SK-N-SH (cell line): ENCODE measurements at regions not wholly inside any gene's neighbourhood (a gene's known extent, or its start where the extent isn't known, plus 50 kb on each side); places are given as distances from the start of the nearest gene placed in this dataset.

Source experiments
- CTCF ChIA-PET: fragments of 300-600, 350-600 bp; formaldehyde crosslinking; extraction: SDS; loops from one replicate; lab custom pipeline; 2021; lab: Yijun Ruan, JAX
- POLR2A ChIA-PET: fragments of 350-600 bp; sonication (Branson Sonifier 250); formaldehyde crosslinking; extraction: SDS; loops from one replicate; lab custom pipeline; 2020; ENCODE audit warnings: antibody characterized with exemption, inconsistent platforms; lab: Yijun Ruan, JAX
- DNase-seq: peaks from one replicate; pipeline ENCODE4 v3.0.0; 2012
- H2AFZ ChIP-seq: fragments of 200-600 bp; sonication (generic); 2 replicates; pipeline ENCODE4 v1.8.1; 2016; ENCODE audit warnings: antibody characterized with exemption, mild to moderate bottlenecking, low read depth
- H3F3A ChIP-seq: fragments of 200-600 bp; sonication (generic); replicated peaks from 2 replicates; pipeline ENCODE3; 2016; ENCODE audit warnings: antibody characterized with exemption, mild to moderate bottlenecking; ENCODE audit not compliant: insufficient read depth
- H3K27ac ChIP-seq, 2 experiments: fragments of 200-500 bp in 1 of 2; fragments of 200-600 bp in 1 of 2; sonication (Bioruptor generic) in 1 of 2; sonication (generic), shearing (Covaris generic) in 1 of 2; 2 replicates each; pipeline versions ENCODE4 v1.5.1 to v1.6.1; 2014 to 2016; ENCODE audit warnings: low read depth in 2 of 2, inconsistent platforms in 1 of 2, low read length in 1 of 2, mild to moderate bottlenecking in 1 of 2, mixed read lengths in 1 of 2
- H3K27me3 ChIP-seq: fragments of 200-600 bp; sonication (generic), shearing (Covaris generic); 2 replicates; pipeline ENCODE4 v1.6.1; 2016; ENCODE audit warnings: mixed run types; ENCODE audit not compliant: insufficient read depth
- H3K36me3 ChIP-seq, 2 experiments: fragments of 200-500 bp in 1 of 2; fragments of 200-600 bp in 1 of 2; sonication (Bioruptor generic) in 1 of 2; sonication (generic) in 1 of 2; replicated peaks in 1 of 2; 2 replicates each; pipeline versions ENCODE3 to v1.5.1; 2014 to 2016; ENCODE audit warnings: low read length in 1 of 2, mild to moderate bottlenecking in 1 of 2; ENCODE audit not compliant: insufficient read depth in 2 of 2, control insufficient read depth in 1 of 2
- H3K4me1 ChIP-seq, 2 experiments: fragments of 200-500 bp in 1 of 2; fragments of 200-600 bp in 1 of 2; sonication (Bioruptor generic) in 1 of 2; sonication (generic), shearing (Covaris generic) in 1 of 2; 2 replicates each; pipeline versions ENCODE4 v1.5.1 to v1.6.1; 2014 to 2016; ENCODE audit warnings: low read depth in 1 of 2, low read length in 1 of 2, mixed run types in 1 of 2; ENCODE audit not compliant: insufficient read depth in 2 of 2, control insufficient read depth in 1 of 2
- H3K4me2 ChIP-seq: fragments of 200-600 bp; sonication (generic), shearing (Covaris generic); 2 replicates; pipeline ENCODE4 v1.6.1; 2017; ENCODE audit warnings: mixed run types
- H3K4me3 ChIP-seq, 2 experiments: fragments of 200-500 bp in 1 of 2; fragments of 200-600 bp in 1 of 2; sonication (Bioruptor generic) in 1 of 2; sonication (generic), shearing (Covaris generic) in 1 of 2; 2 replicates each; pipeline versions ENCODE4 v1.5.1 to v1.8.1; 2014 to 2016; ENCODE audit warnings: low read depth in 2 of 2, inconsistent platforms in 1 of 2, low read length in 1 of 2, mild to moderate bottlenecking in 1 of 2, mixed read lengths in 1 of 2, moderate library complexity in 1 of 2
- H3K79me2 ChIP-seq: fragments of 200-600 bp; sonication (generic); 2 replicates; pipeline ENCODE4 v1.8.1; 2017; ENCODE audit warnings: mild to moderate bottlenecking; ENCODE audit not compliant: insufficient read depth
- H3K9ac ChIP-seq: fragments of 200-600 bp; sonication (generic); 2 replicates; pipeline ENCODE4 v1.6.1; 2017; ENCODE audit warnings: mixed run types
- H3K9me2 ChIP-seq: fragments of 200-600 bp; sonication (generic); 2 replicates; pipeline ENCODE4 v1.6.1; 2017; ENCODE audit warnings: mixed run types
- H3K9me3 ChIP-seq: fragments of 200-600 bp; sonication (generic); 2 replicates; pipeline ENCODE4 v1.6.1; 2017; ENCODE audit warnings: mixed run types, mild to moderate bottlenecking, moderate library complexity
- H4K20me1 ChIP-seq: fragments of 200-600 bp; sonication (generic); 2 replicates; pipeline ENCODE4 v1.6.1; 2017; ENCODE audit warnings: mild to moderate bottlenecking, mixed run types; ENCODE audit not compliant: insufficient read depth
- EP300 ChIP-seq, 2 experiments: IDR thresholded peaks; 2 replicates each; pipeline versions ENCODE4 v1.4.0 to v1.6.1; 2012; ENCODE audit warnings: borderline replicate concordance in 1 of 2, low read depth in 1 of 2, low read length in 1 of 2
- FOSL2 ChIP-seq: IDR thresholded peaks from 2 replicates; pipeline ENCODE4 v1.4.0; 2012; ENCODE audit warnings: low read depth, mild to moderate bottlenecking, moderate library complexity, borderline replicate concordance
- FOXJ3 ChIP-seq: sonication (generic); formaldehyde crosslinking; IDR thresholded peaks from 2 replicates; pipeline ENCODE4 v1.5.1; 2020; ENCODE audit warnings: mild to moderate bottlenecking, missing genetic modification reagents
- FOXM1 ChIP-seq: IDR thresholded peaks from 2 replicates; pipeline ENCODE4 v1.4.0; 2012; ENCODE audit warnings: low read depth, mild to moderate bottlenecking
- GABPA ChIP-seq: IDR thresholded peaks from 2 replicates; pipeline ENCODE4 v1.4.0; 2012; ENCODE audit warnings: low read depth, mild to moderate bottlenecking
- JUND ChIP-seq: IDR thresholded peaks from 2 replicates; pipeline ENCODE4 v1.4.0; 2012
- MEF2A ChIP-seq: IDR thresholded peaks from 2 replicates; pipeline ENCODE4 v1.4.0; 2012; ENCODE audit warnings: low read depth, borderline replicate concordance
- NFIC ChIP-seq: IDR thresholded peaks from 2 replicates; pipeline ENCODE4 v1.4.0; 2012; ENCODE audit warnings: borderline replicate concordance
- RCOR1 ChIP-seq: fragments of 150-350 bp; IDR thresholded peaks from 2 replicates; pipeline ENCODE4 v1.6.1; 2017; ENCODE audit warnings: antibody characterized with exemption, low read length
- SIN3A ChIP-seq: IDR thresholded peaks from 2 replicates; pipeline ENCODE4 v1.6.1; 2012; ENCODE audit warnings: low read depth, mild to moderate bottlenecking, low read length, moderate library complexity, borderline replicate concordance
- SMC3 ChIP-seq: IDR thresholded peaks from 2 replicates; pipeline ENCODE4 v1.6.1; 2012; ENCODE audit warnings: low read depth, low read length, improper control_type of control experiment
- TCF12 ChIP-seq: IDR thresholded peaks from 2 replicates; pipeline ENCODE4 v1.4.0; 2012
- YY1 ChIP-seq: IDR thresholded peaks from 2 replicates; pipeline ENCODE4 v1.4.0; 2012; ENCODE audit warnings: low read depth, mild to moderate bottlenecking
- WGBS: methylation state at CpG from one replicate; pipeline ENCODE4 v1.1.6; 2017; ENCODE audit warnings: low lambda C conversion rate; 5-methylcytosine and 5-hydroxymethylcytosine counted together
- TF ChIP-seq, protein P1 (sequence below): IDR thresholded peaks from 2 replicates; pipeline ENCODE4 v1.6.1; 2012; ENCODE audit warnings: mild to moderate bottlenecking, low read depth, low read length, moderate library complexity
- TF ChIP-seq, protein P2 (sequence below): IDR thresholded peaks from 2 replicates; pipeline ENCODE4 v1.4.0; 2012; ENCODE audit warnings: low read depth
- TF ChIP-seq, protein P3 (sequence below): fragments of 150-350 bp; IDR thresholded peaks from 2 replicates; pipeline ENCODE4 v1.6.1; 2017; ENCODE audit warnings: antibody characterized with exemption, low read length, low read depth, borderline replicate concordance
- TF ChIP-seq, protein P4 (sequence below): fragments of 150-350 bp; IDR thresholded peaks from 2 replicates; pipeline ENCODE4 v1.6.1; 2016; ENCODE audit warnings: mild to moderate bottlenecking, low read depth, low read length
- TF ChIP-seq, protein P5 (sequence below): IDR thresholded peaks from 2 replicates; pipeline ENCODE4 v1.4.0; 2012; ENCODE audit warnings: low read depth, borderline replicate concordance
- TF ChIP-seq, protein P6 (sequence below): fragments of 200-600 bp; sonication (generic); IDR thresholded peaks from 2 replicates; pipeline ENCODE4 v1.6.1; 2017; ENCODE audit warnings: antibody characterized with exemption, mild to moderate bottlenecking, moderate library complexity

DNA sequence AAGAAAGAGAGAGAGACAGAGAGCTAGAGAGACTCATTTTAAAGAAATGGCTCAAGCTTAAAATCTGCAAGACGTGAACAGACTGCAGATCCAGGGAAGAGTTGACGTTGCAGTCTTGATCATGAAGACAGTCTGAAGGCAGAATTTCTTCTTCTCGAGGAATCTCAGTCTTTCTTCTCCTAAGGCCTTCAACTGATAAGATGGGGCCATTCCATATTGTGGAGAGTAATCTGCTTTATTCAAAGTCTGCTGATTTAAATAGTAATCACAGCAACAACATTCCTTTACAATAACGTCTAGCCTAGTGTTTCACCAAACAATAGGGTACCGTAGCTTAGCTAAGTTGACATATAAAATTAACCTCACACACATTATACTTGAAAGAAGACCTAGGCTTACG, 208.4 kb upstream of the ADAMTS3 start:
- Histone ChIP-seq H2AFZ (no peak overlapping the region), H3K4me1 (no peaks in the 10 kb centered on the region), H3K9me2 (no peaks in the 10 kb centered on the region), H3K9ac (no peak overlapping the region), H3K79me2 (no peaks in the 10 kb centered on the region), H3K27ac (no peak overlapping the region), H3K4me3 (no peak overlapping the region), H4K20me1 (no peaks in the 10 kb centered on the region), H3K4me2 (no peak overlapping the region), H3F3A (no peaks in the 10 kb centered on the region), H3K27me3 (no peaks in the 10 kb centered on the region), H3K36me3 (no peaks in the 10 kb centered on the region), H3K9me3 (no peaks in the 10 kb centered on the region)
- TF ChIP-seq FOXM1 (no peak), FOXJ3 (no peak), FOSL2 (no peak), MEF2A (no peak), SMC3 (no peak), TCF12 (no peak), SIN3A (no peak), JUND (no peak), NFIC (no peak), GABPA (no peak), YY1 (no peak), EP300 (IDR thresholded peaks at IDR 0.05; ENCODE audit: borderline replicate concordance in 1 of 2, low read depth in 1 of 2, low read length in 1 of 2) (no peak), RCOR1 (no peak)
- TF ChIP-seq, protein P1, sequence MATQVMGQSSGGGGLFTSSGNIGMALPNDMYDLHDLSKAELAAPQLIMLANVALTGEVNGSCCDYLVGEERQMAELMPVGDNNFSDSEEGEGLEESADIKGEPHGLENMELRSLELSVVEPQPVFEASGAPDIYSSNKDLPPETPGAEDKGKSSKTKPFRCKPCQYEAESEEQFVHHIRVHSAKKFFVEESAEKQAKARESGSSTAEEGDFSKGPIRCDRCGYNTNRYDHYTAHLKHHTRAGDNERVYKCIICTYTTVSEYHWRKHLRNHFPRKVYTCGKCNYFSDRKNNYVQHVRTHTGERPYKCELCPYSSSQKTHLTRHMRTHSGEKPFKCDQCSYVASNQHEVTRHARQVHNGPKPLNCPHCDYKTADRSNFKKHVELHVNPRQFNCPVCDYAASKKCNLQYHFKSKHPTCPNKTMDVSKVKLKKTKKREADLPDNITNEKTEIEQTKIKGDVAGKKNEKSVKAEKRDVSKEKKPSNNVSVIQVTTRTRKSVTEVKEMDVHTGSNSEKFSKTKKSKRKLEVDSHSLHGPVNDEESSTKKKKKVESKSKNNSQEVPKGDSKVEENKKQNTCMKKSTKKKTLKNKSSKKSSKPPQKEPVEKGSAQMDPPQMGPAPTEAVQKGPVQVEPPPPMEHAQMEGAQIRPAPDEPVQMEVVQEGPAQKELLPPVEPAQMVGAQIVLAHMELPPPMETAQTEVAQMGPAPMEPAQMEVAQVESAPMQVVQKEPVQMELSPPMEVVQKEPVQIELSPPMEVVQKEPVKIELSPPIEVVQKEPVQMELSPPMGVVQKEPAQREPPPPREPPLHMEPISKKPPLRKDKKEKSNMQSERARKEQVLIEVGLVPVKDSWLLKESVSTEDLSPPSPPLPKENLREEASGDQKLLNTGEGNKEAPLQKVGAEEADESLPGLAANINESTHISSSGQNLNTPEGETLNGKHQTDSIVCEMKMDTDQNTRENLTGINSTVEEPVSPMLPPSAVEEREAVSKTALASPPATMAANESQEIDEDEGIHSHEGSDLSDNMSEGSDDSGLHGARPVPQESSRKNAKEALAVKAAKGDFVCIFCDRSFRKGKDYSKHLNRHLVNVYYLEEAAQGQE, result no peak
- TF ChIP-seq, protein P2, sequence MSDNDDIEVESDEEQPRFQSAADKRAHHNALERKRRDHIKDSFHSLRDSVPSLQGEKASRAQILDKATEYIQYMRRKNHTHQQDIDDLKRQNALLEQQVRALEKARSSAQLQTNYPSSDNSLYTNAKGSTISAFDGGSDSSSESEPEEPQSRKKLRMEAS, result no peak
- TF ChIP-seq, protein P3, sequence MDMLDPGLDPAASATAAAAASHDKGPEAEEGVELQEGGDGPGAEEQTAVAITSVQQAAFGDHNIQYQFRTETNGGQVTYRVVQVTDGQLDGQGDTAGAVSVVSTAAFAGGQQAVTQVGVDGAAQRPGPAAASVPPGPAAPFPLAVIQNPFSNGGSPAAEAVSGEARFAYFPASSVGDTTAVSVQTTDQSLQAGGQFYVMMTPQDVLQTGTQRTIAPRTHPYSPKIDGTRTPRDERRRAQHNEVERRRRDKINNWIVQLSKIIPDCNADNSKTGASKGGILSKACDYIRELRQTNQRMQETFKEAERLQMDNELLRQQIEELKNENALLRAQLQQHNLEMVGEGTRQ, result no peak
- TF ChIP-seq, protein P4, sequence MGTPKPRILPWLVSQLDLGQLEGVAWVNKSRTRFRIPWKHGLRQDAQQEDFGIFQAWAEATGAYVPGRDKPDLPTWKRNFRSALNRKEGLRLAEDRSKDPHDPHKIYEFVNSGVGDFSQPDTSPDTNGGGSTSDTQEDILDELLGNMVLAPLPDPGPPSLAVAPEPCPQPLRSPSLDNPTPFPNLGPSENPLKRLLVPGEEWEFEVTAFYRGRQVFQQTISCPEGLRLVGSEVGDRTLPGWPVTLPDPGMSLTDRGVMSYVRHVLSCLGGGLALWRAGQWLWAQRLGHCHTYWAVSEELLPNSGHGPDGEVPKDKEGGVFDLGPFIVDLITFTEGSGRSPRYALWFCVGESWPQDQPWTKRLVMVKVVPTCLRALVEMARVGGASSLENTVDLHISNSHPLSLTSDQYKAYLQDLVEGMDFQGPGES, result no peak
- TF ChIP-seq, protein P5, sequence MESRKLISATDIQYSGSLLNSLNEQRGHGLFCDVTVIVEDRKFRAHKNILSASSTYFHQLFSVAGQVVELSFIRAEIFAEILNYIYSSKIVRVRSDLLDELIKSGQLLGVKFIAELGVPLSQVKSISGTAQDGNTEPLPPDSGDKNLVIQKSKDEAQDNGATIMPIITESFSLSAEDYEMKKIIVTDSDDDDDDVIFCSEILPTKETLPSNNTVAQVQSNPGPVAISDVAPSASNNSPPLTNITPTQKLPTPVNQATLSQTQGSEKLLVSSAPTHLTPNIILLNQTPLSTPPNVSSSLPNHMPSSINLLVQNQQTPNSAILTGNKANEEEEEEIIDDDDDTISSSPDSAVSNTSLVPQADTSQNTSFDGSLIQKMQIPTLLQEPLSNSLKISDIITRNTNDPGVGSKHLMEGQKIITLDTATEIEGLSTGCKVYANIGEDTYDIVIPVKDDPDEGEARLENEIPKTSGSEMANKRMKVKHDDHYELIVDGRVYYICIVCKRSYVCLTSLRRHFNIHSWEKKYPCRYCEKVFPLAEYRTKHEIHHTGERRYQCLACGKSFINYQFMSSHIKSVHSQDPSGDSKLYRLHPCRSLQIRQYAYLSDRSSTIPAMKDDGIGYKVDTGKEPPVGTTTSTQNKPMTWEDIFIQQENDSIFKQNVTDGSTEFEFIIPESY, result no peak
- TF ChIP-seq, protein P6, sequence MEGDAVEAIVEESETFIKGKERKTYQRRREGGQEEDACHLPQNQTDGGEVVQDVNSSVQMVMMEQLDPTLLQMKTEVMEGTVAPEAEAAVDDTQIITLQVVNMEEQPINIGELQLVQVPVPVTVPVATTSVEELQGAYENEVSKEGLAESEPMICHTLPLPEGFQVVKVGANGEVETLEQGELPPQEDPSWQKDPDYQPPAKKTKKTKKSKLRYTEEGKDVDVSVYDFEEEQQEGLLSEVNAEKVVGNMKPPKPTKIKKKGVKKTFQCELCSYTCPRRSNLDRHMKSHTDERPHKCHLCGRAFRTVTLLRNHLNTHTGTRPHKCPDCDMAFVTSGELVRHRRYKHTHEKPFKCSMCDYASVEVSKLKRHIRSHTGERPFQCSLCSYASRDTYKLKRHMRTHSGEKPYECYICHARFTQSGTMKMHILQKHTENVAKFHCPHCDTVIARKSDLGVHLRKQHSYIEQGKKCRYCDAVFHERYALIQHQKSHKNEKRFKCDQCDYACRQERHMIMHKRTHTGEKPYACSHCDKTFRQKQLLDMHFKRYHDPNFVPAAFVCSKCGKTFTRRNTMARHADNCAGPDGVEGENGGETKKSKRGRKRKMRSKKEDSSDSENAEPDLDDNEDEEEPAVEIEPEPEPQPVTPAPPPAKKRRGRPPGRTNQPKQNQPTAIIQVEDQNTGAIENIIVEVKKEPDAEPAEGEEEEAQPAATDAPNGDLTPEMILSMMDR, result no peak
- DNase-seq, result no peak
- WGBS, result 21% methylated on average over 6 of the region's 6 CpGs
- ChIA-PET CTCF (no interaction called here), POLR2A (no interaction called here)
